ENCODE measurements at regions not wholly inside any gene's neighbourhood (a gene's known extent, or its start where the extent isn't known, plus 50 kb on each side); places are given as distances from the start of the nearest gene placed in this dataset.

- TF ChIP-seq CTCF (IDR thresholded peaks at IDR 0.05; ENCODE audit: low read depth, low read length, poor library complexity, severe bottlenecking) (no peak), EZH2phosphoT487 (IDR thresholded peaks at IDR 0.05; ENCODE audit: borderline replicate concordance, low read length) (no peak)
Measured at GRCh38 chr14:26766726-26767125, 168.9 kb upstream of the NOVA1 start.

Measured in DOHH2 (cell line).